DMS114 treated with DMSO at 0.1 percent for 48 hours (cell line): ENCODE measurements at regions not wholly inside any gene's neighbourhood (a gene's known extent, or its start where the extent isn't known, plus 50 kb on each side); places are given as distances from the start of the nearest gene placed in this dataset.

Source experiments
- DNase-seq: peaks from one replicate; lab custom pipeline; 2025; ENCODE audit not compliant: unreplicated experiment; lab: John Stamatoyannopoulos, UW

GRCh38 chr19:31096062-31096830 lies 253.0 kb downstream of the TSHZ3 start:
- DNase-seq: no peak

GRCh38 chr19:31095100-31095804 lies 254.0 kb downstream of the TSHZ3 start:
- no peak for DNase-seq

- DNase-seq: no peak
Measured at GRCh38 chr19:31092274-31092673, 257.0 kb downstream of the TSHZ3 start.

- no peak for DNase-seq
Measured at GRCh38 chr19:31089681-31090080, 259.6 kb downstream of the TSHZ3 start.

- no peak for DNase-seq
Measured at GRCh38 chr19:31085125-31085524, 264.1 kb downstream of the TSHZ3 start.

GRCh38 chr19:31083105-31083504 lies 266.1 kb downstream of the TSHZ3 start:
- no peak for DNase-seq

- DNase-seq: no peak
Measured at GRCh38 chr19:31075146-31075655, 274.0 kb downstream of the TSHZ3 start.

GRCh38 chr19:31074199-31075125 lies 274.8 kb downstream of the TSHZ3 start:
- DNase-seq: no peak

- no peak for DNase-seq
Measured at GRCh38 chr19:31073485-31074198, 275.6 kb downstream of the TSHZ3 start.

- DNase-seq: no peak
Measured at GRCh38 chr19:31072451-31072850, 276.8 kb downstream of the TSHZ3 start.

- DNase-seq: no peak
Measured at GRCh38 chr19:31071136-31071855, 277.9 kb downstream of the TSHZ3 start.

GRCh38 chr19:31070146-31071065 lies 278.8 kb downstream of the TSHZ3 start:
- no peak for DNase-seq

GRCh38 chr19:31068268-31068667 lies 281.0 kb downstream of the TSHZ3 start:
- DNase-seq: no peak

- DNase-seq: no peak
Measured at GRCh38 chr19:31066385-31066784, 282.9 kb downstream of the TSHZ3 start.

GRCh38 chr19:31064491-31064890 lies 284.7 kb downstream of the TSHZ3 start:
- no peak for DNase-seq

- DNase-seq: no peak
Measured at GRCh38 chr19:31058676-31059340, 290.4 kb downstream of the TSHZ3 start.

GRCh38 chr19:31057476-31057875 lies 291.8 kb downstream of the TSHZ3 start:
- no peak for DNase-seq

GRCh38 chr19:31055454-31055853 lies 293.8 kb downstream of the TSHZ3 start:
- no peak for DNase-seq
